Esophagus muscularis mucosa (tissue), 4 donors: ENCODE measurements at regions not wholly inside any gene's neighbourhood (a gene's known extent, or its start where the extent isn't known, plus 50 kb on each side); places are given as distances from the start of the nearest gene placed in this dataset.

ENCODE experiments used
- EP300 ChIP-seq: sonication (generic); formaldehyde crosslinking; IDR thresholded peaks from one replicate; pipeline ENCODE4 v1.6.1; 2017; ENCODE audit warnings: antibody characterized with exemption
- POLR2A ChIP-seq: fragments of 450-650 bp; IDR thresholded peaks from one replicate; pipeline ENCODE4 v1.6.1; 2017; ENCODE audit warnings: antibody characterized with exemption, moderate library complexity, mild to moderate bottlenecking, low read depth
- TF ChIP-seq, protein P1 (sequence below), 3 experiments: fragments of 200-600 bp in 2 of 3; fragments of 450-650 bp in 1 of 3; sonication (generic) in 2 of 3; IDR thresholded peaks; one replicate each; pipeline ENCODE4 v1.5.1; 2017 to 2019; ENCODE audit warnings: antibody characterized with exemption in 3 of 3, mild to moderate bottlenecking in 2 of 3, moderate library complexity in 1 of 3

DNA sequence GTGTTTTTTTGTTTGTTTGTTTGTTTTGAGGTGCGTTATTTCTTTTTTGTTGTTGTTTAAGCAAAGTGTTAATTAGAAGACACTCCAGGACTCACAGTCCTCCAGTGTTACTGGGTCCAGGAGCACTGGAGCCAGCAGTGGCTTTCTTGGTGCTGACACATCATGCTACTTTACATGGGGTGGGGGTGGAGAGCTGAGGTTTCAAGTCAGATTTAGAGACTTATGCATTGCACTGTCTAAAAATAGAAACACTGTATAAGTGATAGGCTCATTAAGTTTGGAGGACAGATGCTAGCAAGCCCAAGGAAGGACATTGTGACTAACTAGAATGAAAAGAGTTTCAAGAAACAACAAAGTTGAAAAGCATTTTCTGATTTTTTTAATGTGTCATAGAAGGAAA is 2209.2 kb downstream of the MAT2B start:
- TF ChIP-seq, protein P1, sequence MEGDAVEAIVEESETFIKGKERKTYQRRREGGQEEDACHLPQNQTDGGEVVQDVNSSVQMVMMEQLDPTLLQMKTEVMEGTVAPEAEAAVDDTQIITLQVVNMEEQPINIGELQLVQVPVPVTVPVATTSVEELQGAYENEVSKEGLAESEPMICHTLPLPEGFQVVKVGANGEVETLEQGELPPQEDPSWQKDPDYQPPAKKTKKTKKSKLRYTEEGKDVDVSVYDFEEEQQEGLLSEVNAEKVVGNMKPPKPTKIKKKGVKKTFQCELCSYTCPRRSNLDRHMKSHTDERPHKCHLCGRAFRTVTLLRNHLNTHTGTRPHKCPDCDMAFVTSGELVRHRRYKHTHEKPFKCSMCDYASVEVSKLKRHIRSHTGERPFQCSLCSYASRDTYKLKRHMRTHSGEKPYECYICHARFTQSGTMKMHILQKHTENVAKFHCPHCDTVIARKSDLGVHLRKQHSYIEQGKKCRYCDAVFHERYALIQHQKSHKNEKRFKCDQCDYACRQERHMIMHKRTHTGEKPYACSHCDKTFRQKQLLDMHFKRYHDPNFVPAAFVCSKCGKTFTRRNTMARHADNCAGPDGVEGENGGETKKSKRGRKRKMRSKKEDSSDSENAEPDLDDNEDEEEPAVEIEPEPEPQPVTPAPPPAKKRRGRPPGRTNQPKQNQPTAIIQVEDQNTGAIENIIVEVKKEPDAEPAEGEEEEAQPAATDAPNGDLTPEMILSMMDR (IDR thresholded peaks at IDR 0.05): no peak
- TF ChIP-seq POLR2A: no peak
- TF ChIP-seq EP300: no peak
